GM12892 (cell line): ENCODE measurements at regions not wholly inside any gene's neighbourhood (a gene's known extent, or its start where the extent isn't known, plus 50 kb on each side); places are given as distances from the start of the nearest gene placed in this dataset.

ENCODE experiments used
- POLR2A ChIP-seq: IDR thresholded peaks from 2 replicates; pipeline ENCODE4 v1.6.1; 2011; ENCODE audit warnings: low read depth, low read length, control low read depth
- POLR2AphosphoS5 ChIP-seq: IDR thresholded peaks from 2 replicates; pipeline ENCODE4 v1.6.1; 2011; ENCODE audit warnings: low read depth, low read length, control low read depth

- TF ChIP-seq POLR2AphosphoS5 (no peak), POLR2A (no peak)
Observed at GRCh38 chr12:125463386-125463785, 398.2 kb downstream of the AACS start.
